GM19455 (cell line): ENCODE measurements at regions not wholly inside any gene's neighbourhood (a gene's known extent, or its start where the extent isn't known, plus 50 kb on each side); places are given as distances from the start of the nearest gene placed in this dataset.
"Not testable (repeated sequence)": the region's sequence is repeated elsewhere in the genome, so short reads cannot be mapped to it uniquely, and the experiment has no call there.

Experiments used
- ATAC-seq: cut with Tn5 transposase; IDR thresholded peaks from one replicate; pipeline ENCODE4 v1.9.1; 2021; ENCODE audit not compliant: unreplicated experiment

GRCh38 chr9:102740578-102740977 is 254.6 kb upstream of the CYLC2 start:
- ATAC-seq: no peak

- no peak for ATAC-seq
Observed at GRCh38 chr9:102728946-102729345, 266.2 kb upstream of the CYLC2 start.

- ATAC-seq: no peak
Observed at GRCh38 chr9:102714184-102714583, 280.9 kb upstream of the CYLC2 start.

DNA sequence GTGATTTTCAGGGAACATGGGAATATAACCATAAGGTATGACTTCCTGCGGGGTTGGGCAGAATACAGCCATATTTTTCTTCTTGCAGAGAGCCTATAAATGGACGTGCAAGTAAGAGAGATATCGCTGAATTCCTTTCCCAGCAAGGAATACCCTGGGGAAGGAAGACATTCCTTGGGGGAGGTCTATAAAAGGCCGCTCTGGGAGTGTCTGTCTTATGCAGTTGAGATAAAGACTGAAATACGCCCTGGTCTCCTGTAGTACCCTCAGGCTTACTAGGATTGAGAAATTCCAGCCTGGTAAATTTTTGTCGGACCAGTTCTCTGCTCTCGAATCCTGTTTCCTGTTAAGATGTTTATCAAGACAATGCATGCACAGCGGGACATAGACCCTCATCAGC is 282.2 kb upstream of the CYLC2 start:
- not testable (repeated sequence) for ATAC-seq

DNA sequence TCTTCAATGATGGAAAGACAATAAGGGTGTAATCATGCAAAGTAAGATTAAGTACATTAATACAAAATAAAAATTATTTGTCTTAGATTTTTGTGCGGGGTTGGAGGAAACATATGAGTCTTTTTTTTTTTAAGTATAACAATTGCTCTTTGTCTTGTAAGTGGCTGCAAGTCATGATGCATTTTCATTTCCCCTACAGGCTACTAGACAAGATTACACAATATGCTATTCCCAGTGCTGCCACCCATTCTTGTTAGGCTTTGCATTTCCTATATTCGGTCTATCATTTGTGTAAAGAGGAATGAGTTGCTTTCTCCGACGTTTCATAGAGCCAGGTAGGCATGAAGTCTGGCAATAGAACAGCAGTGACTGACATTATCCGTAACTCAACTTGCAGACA is 294.2 kb upstream of the CYLC2 start:
- ATAC-seq: no peak

DNA sequence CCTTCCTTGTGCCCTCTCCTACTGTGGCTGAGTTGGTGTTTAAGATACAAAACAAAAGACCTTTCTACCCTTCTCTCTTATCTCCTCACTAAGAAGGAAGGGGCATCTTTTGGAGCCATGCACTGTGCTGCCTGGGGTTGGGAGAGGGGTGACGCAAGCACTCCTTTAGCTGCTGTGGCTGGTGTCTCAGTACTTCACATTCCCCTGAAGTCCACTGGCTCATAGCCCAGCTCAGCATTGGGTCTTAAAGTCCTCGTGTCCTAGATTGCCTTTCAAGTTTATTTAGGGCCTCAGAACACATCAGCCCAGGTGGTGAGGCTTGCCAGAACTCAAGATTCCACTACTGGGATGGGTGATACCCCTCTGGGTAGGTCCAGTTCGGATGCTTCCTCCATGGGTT is 325.9 kb upstream of the CYLC2 start:
- no peak for ATAC-seq

- no peak for ATAC-seq
Observed at GRCh38 chr9:102652471-102652870, 342.7 kb upstream of the CYLC2 start.

GRCh38 chr9:102650896-102651295 is 344.2 kb upstream of the CYLC2 start:
- ATAC-seq: no peak

DNA sequence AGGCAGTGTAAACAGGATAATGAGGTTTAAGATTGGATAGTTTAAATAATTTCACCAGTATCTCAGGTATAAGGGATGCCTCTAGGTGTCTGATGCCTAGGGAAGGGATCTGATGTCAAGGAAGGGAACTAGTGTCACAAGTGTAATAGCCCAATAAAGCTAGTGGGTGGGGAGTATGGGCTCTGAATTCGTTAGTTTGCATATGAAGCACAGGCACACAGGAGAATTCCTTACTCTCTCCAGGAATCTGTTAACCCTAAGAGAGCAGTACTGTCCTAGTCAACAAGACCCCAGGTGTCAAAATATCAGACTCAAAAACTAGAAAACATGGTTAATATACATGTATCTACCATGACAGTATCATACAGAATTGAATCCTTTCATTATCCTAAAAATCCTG is 352.5 kb upstream of the CYLC2 start:
- ATAC-seq: no peak

- ATAC-seq: no peak
Observed at GRCh38 chr9:102631559-102631958, 363.6 kb upstream of the CYLC2 start.

DNA sequence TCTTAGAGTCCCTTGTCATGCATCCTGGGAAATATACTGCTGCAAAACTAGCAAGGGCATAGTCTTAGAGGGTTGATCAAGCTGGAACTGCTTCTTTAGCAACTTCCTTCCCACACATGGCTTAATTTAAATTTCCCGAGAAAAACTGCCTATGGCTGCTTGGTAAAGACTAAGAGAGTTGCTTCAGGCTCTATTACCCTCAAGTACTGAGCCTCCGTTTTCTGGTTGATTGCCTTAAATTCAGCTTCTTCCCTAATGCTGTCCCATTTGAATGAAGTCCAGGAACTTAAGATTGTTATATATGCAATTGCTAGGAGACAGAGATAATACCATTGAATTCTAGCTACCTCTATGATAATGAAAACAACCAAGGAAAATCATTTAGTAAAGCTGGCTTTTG is 385.7 kb upstream of the CYLC2 start:
- ATAC-seq: no peak

GRCh38 chr9:102603198-102604195 is 391.6 kb upstream of the CYLC2 start:
- not testable (repeated sequence) for ATAC-seq

- no peak for ATAC-seq
Observed at GRCh38 chr9:102594241-102594640, 400.9 kb upstream of the CYLC2 start.

- ATAC-seq: no peak
Observed at GRCh38 chr9:102587281-102587680, 407.9 kb upstream of the CYLC2 start.

DNA sequence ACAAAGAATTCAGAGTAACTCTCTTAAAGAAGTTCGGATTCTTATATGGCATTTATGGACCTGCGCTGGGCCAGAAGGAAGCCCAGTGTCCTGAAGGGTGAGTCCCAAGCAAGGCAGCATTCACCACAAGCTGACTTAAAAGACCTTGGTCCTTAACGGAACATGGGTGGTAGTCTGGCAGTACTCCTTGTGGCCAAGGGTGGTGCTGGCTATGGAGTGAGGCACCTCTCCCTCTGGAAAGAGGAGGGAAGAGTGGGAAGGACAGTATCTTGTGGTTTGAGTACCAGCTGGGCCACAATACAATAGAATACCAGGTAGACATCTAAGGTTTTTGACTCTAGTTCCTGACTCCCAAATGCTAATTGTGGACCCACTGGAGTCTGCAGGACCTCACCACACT is 425.7 kb upstream of the CYLC2 start:
- ATAC-seq: no peak

GRCh38 chr9:102551346-102551745 is 443.8 kb upstream of the CYLC2 start:
- no peak for ATAC-seq

DNA sequence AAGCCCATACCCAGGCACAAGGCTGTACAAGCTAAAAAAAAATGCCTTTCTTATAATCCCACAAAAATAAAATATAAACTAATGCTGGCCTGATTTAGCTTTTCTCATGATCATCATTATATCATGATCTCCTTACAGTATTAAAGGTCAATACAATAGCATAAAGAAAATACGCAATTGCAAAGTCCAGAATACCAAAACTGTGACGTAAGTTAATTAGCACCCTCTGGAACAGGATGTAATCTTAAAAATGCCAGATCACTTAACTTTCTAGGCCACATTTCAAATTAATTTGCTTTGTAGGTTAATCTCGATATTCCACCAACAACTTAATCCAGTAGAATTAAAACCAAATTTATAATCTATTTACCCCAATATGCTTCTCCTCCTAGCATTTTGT is 444.2 kb upstream of the CYLC2 start:
- ATAC-seq: no peak

DNA sequence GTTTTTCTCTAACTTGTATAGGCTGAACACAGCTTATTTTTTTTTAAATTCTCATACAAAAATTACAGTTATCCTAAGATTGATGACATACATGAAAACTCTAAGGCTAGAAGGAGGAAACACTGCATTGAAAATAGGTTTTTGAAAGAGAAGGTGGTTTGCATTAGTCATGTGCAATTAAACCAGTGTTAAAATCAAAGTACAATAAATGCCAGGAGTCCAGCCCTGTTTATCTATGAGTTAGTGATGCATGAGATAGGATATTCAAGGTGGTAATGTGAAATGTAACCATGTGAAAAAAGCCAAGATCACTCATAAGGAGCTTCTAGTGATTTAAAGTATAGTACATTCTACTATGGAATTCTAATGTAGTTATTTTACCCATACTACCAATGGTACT is 444.9 kb upstream of the CYLC2 start:
- no peak for ATAC-seq

- no peak for ATAC-seq
Observed at GRCh38 chr9:102534031-102534430, 461.1 kb upstream of the CYLC2 start.

DNA sequence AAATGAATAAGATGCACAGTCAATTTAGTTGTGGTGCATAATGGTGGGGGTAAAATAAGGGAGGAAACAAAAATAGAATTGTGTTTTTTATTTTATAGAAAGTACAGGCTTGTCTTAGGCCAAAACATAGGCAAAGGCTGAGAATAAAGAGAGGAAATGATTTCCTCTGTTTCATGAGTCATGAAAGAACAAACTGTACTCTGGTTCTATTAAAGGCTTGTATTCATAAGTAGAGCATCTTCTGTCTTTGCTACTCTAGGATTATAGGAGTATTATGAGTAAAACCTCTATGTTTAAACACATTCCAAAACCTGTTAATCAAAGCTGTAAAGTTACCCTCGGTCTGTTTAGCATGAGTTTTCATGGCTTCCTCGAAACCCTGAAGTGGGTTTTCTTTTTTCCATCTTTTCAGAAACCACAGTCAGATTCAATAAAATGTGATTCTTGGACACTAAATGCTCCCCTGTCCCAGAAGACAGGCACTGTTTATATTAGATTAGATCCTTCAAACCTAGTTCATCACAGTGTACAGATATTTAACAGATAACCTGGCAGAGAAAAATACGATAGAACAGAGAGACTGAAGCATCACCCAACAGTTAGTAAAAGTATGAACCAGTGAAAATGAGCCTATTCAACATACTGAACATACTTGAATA is 473.9 kb upstream of the CYLC2 start:
- ATAC-seq: no peak

DNA sequence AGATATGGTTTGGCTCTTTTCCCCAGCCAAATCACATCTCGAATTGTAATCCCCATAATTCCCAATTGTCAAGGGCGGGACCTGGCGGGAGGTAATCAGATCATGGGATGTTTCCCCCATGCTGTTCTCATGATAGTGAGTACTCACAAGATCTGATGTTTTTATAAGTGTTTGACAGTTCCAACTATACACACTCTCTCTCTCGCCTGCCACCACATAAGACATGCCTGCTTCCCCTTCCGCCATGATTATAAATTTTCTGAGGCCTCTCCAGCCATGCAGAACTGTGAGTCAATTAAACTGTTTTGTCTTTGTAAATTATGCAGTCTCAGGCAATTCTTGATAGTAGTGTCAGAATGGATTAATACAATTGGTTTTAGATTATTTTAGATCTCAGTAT is 475.7 kb upstream of the CYLC2 start:
- no peak for ATAC-seq

- no peak for ATAC-seq
Observed at GRCh38 chr9:102518324-102518723, 476.8 kb upstream of the CYLC2 start.
